NCI-H510A (cell line): ENCODE measurements at regions not wholly inside any gene's neighbourhood (a gene's known extent, or its start where the extent isn't known, plus 50 kb on each side); places are given as distances from the start of the nearest gene placed in this dataset.

Experiments
- DNase-seq: peaks from one replicate; lab custom pipeline; 2025; lab: John Stamatoyannopoulos, UW

DNA sequence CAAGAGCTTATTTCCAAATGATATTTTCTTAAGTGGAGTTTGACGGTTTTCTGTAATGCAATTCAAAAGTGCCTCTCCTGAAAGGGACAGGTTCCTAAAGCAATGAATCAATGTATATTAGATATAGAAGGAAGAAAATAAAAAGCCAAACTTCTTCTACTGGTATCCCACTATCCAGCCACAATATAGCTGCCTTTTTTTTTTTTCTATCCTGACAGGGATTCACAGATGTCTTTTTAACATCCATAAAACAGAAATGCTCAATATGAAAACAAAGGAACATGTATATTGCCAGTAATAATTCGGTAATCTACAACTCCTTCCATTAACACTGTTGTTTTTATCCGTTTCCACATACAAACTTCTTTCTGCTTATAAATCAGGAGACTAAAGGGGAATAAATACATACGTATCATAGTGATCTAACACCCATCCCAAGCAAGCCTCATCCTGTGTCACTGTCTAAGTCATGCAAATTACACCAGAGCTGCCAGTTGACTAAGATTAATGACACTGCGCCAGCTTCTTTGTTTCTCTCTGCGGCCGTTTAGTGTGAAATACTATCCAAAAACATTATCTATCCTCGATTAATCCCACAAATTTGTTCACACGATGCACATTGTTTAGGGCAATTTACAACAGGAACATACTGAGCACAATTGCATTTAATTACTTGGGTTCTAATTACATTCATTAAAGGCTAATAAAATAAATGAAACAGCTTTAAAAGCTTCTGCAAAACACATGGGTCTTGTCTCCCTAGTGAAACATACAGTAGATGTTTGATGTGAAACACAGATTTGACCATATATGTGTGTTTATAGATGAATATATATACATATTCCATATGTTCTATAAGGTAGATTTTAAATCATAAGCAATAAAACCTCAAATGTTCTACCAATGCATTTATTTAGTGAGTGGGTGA is 51.9 kb upstream of the CDIN1 start:
- no peak for DNase-seq

DNA sequence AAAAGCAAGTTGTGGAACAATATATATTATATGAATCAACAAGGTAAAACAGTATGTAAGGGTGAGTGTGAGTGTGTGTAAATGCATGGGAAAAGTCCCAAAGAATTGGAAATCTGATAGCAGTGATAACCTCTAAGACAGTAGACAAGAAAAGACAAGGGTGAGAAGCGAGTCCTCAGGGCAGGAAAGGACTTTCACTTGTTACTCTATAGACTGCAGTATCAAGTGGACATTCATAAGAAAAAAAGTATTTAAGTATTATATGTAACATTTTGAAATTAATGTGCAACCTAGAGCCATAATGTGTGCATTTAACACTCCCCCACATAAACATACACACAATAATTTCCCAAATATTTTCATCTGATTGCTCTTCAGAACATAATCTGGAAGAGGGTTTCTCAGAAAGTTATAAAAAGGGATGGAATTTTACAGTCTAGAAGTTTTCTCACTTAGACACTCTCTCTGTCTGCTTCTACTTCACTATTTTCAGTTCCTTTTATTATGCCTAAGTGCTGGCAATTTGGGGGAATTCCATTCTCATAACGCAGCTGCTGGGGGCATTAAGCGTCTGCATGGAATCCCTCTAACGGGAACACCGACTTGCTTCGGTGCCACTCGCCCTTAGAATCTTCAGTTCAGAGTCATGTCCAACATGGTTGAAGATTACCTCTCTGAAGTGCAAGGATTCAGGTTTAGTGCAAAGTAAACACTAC is 50.0 kb upstream of the CDIN1 start:
- DNase-seq = no peak
